ENCODE measurements at regions not wholly inside any gene's neighbourhood (a gene's known extent, or its start where the extent isn't known, plus 50 kb on each side); places are given as distances from the start of the nearest gene placed in this dataset.

DNA sequence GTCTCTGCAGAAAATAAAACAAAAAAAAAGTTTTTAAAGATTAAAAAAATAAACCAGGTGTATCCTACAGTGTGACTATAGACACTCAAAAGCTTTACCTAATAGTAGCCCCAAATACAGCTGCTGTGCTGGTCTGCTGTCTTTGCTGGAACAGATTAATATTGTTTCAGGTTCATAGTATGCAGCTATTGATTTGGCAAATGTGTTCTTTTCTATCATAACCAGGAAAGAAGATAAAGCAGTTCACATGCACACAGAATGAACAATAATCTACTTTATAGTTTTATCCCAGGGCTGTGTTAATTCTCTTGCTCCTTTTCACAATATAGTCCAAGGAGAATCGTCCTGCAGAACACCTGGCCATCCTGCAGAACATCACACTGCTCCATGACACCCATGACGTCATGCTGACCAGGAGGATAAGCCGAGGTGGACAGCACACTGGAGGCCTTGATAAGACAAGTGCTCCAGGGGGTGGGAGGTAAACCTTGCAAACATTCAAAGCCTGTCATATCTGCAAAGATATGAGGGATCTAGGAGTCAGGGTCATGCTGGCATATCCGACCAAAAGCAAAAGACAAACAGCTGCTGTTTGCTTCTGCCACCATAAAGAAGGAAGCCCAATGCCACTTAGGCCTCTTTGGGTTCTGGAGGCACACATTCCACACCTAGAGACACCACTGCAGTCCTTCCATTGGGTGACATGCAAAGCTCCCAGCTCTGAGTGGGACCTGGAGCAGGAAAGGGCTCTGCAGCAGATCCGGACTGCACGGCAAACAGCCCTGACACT is 86.1 kb upstream of the SLC2A1 start:
- Histone ChIP-seq H3K4me1 (no peaks in the 10 kb centered on the region), H3K36me3 (no peaks in the 10 kb centered on the region), H3K9me3 (no peaks in the 10 kb centered on the region), H3K27me3 (no peaks in the 10 kb centered on the region), H3K27ac (no peak overlapping the region), H3K4me3 (no peak overlapping the region)
- ATAC-seq: no peak
- intact Hi-C loops (cut with DNase I): no loop called here
- TF ChIP-seq POLR2A (IDR thresholded peaks at IDR 0.05): no peak
- TF ChIP-seq CTCF (IDR thresholded peaks at IDR 0.05): no peak
- 66 to 79% (median 74%) methylated on average over 6 of the region's 6 CpGs for WGBS, 4 donors
- DNase-seq: no peak

- TF ChIP-seq POLR2A (IDR thresholded peaks at IDR 0.05) (no peak), CTCF (IDR thresholded peaks at IDR 0.05) (no peak)
Observed at GRCh38 chr1:43043695-43044094, 85.0 kb upstream of the SLC2A1 start.

GRCh38 chr1:43042773-43043457 is 84.2 kb upstream of the SLC2A1 start:
- Histone ChIP-seq H3K27ac (no peak overlapping the region), H3K4me3 (no peak overlapping the region), H3K4me1 (no peaks in the 10 kb centered on the region), H3K27me3 (no peaks in the 10 kb centered on the region), H3K9me3 (no peaks in the 10 kb centered on the region), H3K36me3 (no peaks in the 10 kb centered on the region)
- WGBS, 4 donors: 79 to 87% (median 81%) methylated on average over 3 of the region's 3 CpGs
- DNase-seq (no peak), ATAC-seq (no peak)
- TF ChIP-seq POLR2A (IDR thresholded peaks at IDR 0.05) (no peak), CTCF (IDR thresholded peaks at IDR 0.05) (no peak)
- intact Hi-C loops (cut with DNase I): no loop called here

More at GRCh38 chr1:43043695-43044094, 85.0 kb upstream of the SLC2A1 start:
- 77 to 96% (median 86%) methylated on average over 5 of the region's 5 CpGs for WGBS, 4 donors
- intact Hi-C loops (cut with DNase I): no loop called here
- H3K27me3 ChIP-seq: no peaks in the 10 kb centered on the region
- DNase-seq (no peak), ATAC-seq (no peak)
- H3K36me3 ChIP-seq: no peaks in the 10 kb centered on the region
- no peak overlapping the region for H3K27ac ChIP-seq
- no peak overlapping the region for H3K4me3 ChIP-seq
- H3K4me1 ChIP-seq: no peaks in the 10 kb centered on the region
- no peaks in the 10 kb centered on the region for H3K9me3 ChIP-seq

DNA sequence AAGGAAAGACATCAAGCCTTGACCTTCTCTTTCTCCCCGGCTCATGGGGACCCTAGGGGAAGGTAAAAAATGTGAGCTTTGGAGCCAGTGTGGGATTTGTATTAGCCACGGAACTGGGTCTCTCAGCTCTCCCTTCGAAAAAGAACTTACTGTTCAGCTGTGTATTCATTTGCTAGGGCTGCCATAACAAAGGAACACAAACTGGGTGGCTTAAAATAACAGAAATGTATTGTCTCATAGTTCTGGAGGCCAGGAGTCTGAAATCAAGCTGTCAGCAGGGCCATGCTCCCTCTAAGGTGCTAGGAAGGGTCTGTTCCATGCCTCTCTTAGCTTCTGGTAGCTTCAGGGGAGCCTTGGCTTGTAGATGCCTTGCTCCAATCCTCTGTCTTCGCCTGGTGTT is 83.5 kb upstream of the SLC2A1 start:
- ATAC-seq (no peak), DNase-seq (no peak)
- H3K9me3 ChIP-seq: no peaks in the 10 kb centered on the region
- H3K36me3 ChIP-seq: no peaks in the 10 kb centered on the region
- no peaks in the 10 kb centered on the region for H3K4me1 ChIP-seq
- 90 to 98% (median 94%) methylated on average over 4 of the region's 4 CpGs for WGBS, 4 donors
- intact Hi-C loops (cut with DNase I): no loop called here
- TF ChIP-seq CTCF (IDR thresholded peaks at IDR 0.05): no peak
- no peak for TF ChIP-seq POLR2A (IDR thresholded peaks at IDR 0.05)
- H3K27me3 ChIP-seq: no peaks in the 10 kb centered on the region
- no peak overlapping the region for H3K27ac ChIP-seq
- no peak overlapping the region for H3K4me3 ChIP-seq

Measured in heart left ventricle (tissue), 16 donors.